Activated CD4-positive, alpha-beta T cell treated with anti-CD3 and anti-CD28 coated beads for 36 hours (primary cell): ENCODE measurements at regions not wholly inside any gene's neighbourhood (a gene's known extent, or its start where the extent isn't known, plus 50 kb on each side); places are given as distances from the start of the nearest gene placed in this dataset.
"Not testable (repeated sequence)": the region's sequence is repeated elsewhere in the genome, so short reads cannot be mapped to it uniquely, and the experiment has no call there.

Experiments
- ATAC-seq: fragments of 200-7000 bp; cut with Tn5 transposase; one replicate; pipeline ENCODE4 v1.10.0; 2021; ENCODE audit warnings: mild to moderate bottlenecking, moderate library complexity
- CTCF ChIA-PET: fragments of 350-600 bp; sonication (Branson Sonifier 250); formaldehyde crosslinking; loops from one replicate; lab custom pipeline; 2021; ENCODE audit warnings: antibody characterized with exemption; lab: Charles Lee
- POLR2A ChIA-PET: fragments of 350-600 bp; sonication (Branson Sonifier 250); formaldehyde crosslinking; loops from one replicate; lab custom pipeline; 2021; ENCODE audit warnings: antibody characterized with exemption, inconsistent platforms; lab: Charles Lee
- DNase-seq: peaks from one replicate; pipeline ENCODE4 v3.0.0-alpha.2; 2020
- H3K27ac Mint-ChIP-seq: one replicate; pipeline ENCODE4 v1.8.0; 2021; ENCODE audit warnings: mixed read lengths
- H3K27me3 Mint-ChIP-seq: one replicate; pipeline ENCODE4 v1.8.0; 2021; ENCODE audit warnings: mixed read lengths
- H3K36me3 Mint-ChIP-seq: one replicate; pipeline ENCODE4 v1.8.0; 2021; ENCODE audit warnings: low read depth, mixed read lengths
- H3K4me1 Mint-ChIP-seq: one replicate; pipeline ENCODE4 v1.8.0; 2021; ENCODE audit warnings: mixed read lengths
- H3K4me3 Mint-ChIP-seq: one replicate; pipeline ENCODE4 v1.8.0; 2021; ENCODE audit warnings: mild to moderate bottlenecking, moderate library complexity, mixed read lengths
- H3K9me3 Mint-ChIP-seq: one replicate; pipeline ENCODE4 v1.8.0; 2021; ENCODE audit warnings: low read depth, mixed read lengths
- intact Hi-C, 2 experiments: fragments of 100-400 bp; cut with DNase I in 1 of 2; cut with micrococcal nuclease in 1 of 2; formaldehyde crosslinking; loops; one replicate each; pipeline versions ENCODE4 v1.14.2 to v1.15.1; 2022 to 2024; cut with DNase I, micrococcal nuclease

- no peak overlapping the region for H3K4me3 Mint-ChIP-seq
- ChIA-PET POLR2A (no interaction called here), CTCF (no interaction called here)
- no peaks in the 10 kb centered on the region for H3K4me1 Mint-ChIP-seq
- H3K36me3 Mint-ChIP-seq = peaks cover 2% of the 10 kb centered on the region
- intact Hi-C loops = loop anchor here in 1 of 2 experiments (2.0 kb wide), 1 partner anchor 21 kb away; no protein-coding TSS in a partner anchor
- DNase-seq (no peak), ATAC-seq (no peak)
- no peak overlapping the region for H3K27ac Mint-ChIP-seq
- peaks cover 3% of the 10 kb centered on the region for H3K9me3 Mint-ChIP-seq
- H3K27me3 Mint-ChIP-seq = no peaks in the 10 kb centered on the region
Measured at GRCh38 chrX:65331371-65331770, 203.2 kb downstream of the LAS1L start.

DNA sequence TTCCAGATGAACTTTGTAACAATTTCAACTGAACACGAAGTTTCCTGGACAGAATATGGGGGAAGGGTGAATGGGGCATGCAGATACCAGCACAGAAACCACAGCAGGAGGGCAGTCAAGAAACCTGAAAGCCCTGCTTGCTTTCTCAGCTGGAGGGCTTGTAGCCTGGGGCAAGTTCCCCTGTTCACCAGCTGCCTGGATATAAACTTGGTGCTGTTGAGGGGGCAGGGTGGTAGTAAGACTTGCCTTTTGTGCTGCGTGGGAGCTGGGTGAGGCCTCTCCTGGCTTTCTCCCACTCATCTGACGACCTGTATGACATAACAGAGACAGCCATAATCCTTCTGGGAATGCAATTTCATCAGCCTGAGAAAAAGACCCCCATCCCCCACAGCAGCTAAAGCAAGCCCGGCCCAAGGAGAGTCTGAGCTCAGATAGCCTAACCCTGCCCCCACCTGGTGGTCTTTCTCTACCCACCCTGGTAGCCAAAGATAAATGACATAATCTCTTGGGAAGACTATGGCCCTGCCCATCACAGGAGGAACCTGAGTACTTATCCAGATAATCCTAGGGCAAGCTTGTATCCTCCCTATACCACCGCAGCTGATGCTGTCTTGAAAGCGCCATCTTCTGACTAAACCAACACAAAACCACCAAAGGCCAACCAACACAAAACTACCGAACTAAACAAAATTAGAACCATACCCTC, 234.3 kb downstream of the LAS1L start:
- Mint-ChIP-seq H3K27ac (no peak overlapping the region), H3K27me3 (no peaks in the 10 kb centered on the region), H3K9me3 (peaks cover 16% of the 10 kb centered on the region), H3K4me3 (no peak overlapping the region), H3K36me3 (no peaks in the 10 kb centered on the region), H3K4me1 (no peaks in the 10 kb centered on the region)
- DNase-seq (no peak), ATAC-seq (no peak)
- POLR2A ChIA-PET = no interaction called here
- intact Hi-C loops = no loop called here
- CTCF ChIA-PET = no interaction called here

GRCh38 chrX:65282905-65283304, 251.7 kb downstream of the LAS1L start:
- CTCF ChIA-PET = interaction anchor here (1.3 kb wide), 1 partner anchor 951 kb away, joined by 3 read pairs; no protein-coding TSS in a partner anchor
- H3K36me3 Mint-ChIP-seq, H3K4me1 Mint-ChIP-seq, ATAC-seq, H3K4me3 Mint-ChIP-seq, H3K27me3 Mint-ChIP-seq, DNase-seq, intact Hi-C loops, H3K27ac Mint-ChIP-seq, POLR2A ChIA-PET: not testable (repeated sequence)
- peaks cover 18% of the 10 kb centered on the region for H3K9me3 Mint-ChIP-seq

DNA sequence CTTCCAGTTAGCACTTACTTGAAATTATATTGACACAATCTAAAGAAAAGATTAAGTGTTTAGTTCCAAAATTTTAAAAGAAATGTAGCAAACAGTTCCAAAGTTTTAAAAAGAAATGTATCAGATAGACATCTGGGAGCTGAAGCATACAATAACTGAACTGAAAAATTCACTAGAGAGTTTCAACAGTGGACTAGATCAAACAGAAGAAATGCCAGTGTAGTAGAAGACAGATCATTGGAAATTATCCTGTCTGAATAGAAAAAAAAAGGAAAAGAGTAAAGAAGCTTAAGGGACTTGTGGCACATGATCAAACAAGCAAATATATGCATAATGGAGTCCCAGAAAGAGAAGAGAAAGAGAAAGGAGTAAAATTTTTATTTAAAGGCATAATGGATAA, 261.4 kb downstream of the LAS1L start:
- Mint-ChIP-seq H3K36me3 (peaks cover 2% of the 10 kb centered on the region), H3K27me3 (no peaks in the 10 kb centered on the region), H3K9me3 (peaks cover 15% of the 10 kb centered on the region), H3K4me3 (no peak overlapping the region), H3K4me1 (no peaks in the 10 kb centered on the region), H3K27ac (no peak overlapping the region)
- no peak for ATAC-seq
- intact Hi-C loops = no loop called here
- DNase-seq = no peak
- ChIA-PET CTCF (no interaction called here), POLR2A (no interaction called here)

GRCh38 chrX:65266482-65266881, 268.1 kb downstream of the LAS1L start:
- ATAC-seq (no peak), DNase-seq (no peak)
- ChIA-PET CTCF (interaction anchor here (0.6 kb wide), 1 partner anchor 152 kb away, joined by 3 read pairs; no protein-coding TSS in a partner anchor), POLR2A (no interaction called here)
- intact Hi-C loops = no loop called here
- Mint-ChIP-seq H3K4me3 (no peak overlapping the region), H3K9me3 (peaks cover 13% of the 10 kb centered on the region), H3K4me1 (no peaks in the 10 kb centered on the region), H3K36me3 (no peaks in the 10 kb centered on the region), H3K27ac (no peak overlapping the region), H3K27me3 (no peaks in the 10 kb centered on the region)

DNA sequence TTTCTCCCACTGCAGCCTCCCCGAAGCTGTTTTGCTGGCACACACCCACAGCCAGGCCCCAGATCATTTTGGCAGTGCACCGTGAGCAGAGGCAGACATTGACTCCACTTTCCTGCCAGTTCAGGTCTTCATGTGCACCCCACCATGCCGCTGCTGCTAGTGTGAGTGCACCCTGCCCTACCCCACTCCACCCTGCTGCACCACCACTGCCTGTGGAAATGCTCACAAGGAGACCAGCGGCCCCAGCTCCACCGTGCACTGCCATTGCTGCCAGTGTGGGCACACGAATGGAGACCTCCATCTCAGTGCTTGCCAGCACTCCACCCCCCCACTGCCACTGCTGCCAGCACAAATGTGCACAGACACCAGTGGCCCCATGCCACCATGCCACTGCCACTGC, 277.6 kb upstream of the ZC4H2 start:
- intact Hi-C loops = no loop called here
- no peak overlapping the region for H3K4me3 Mint-ChIP-seq
- POLR2A ChIA-PET = no interaction called here

DNA sequence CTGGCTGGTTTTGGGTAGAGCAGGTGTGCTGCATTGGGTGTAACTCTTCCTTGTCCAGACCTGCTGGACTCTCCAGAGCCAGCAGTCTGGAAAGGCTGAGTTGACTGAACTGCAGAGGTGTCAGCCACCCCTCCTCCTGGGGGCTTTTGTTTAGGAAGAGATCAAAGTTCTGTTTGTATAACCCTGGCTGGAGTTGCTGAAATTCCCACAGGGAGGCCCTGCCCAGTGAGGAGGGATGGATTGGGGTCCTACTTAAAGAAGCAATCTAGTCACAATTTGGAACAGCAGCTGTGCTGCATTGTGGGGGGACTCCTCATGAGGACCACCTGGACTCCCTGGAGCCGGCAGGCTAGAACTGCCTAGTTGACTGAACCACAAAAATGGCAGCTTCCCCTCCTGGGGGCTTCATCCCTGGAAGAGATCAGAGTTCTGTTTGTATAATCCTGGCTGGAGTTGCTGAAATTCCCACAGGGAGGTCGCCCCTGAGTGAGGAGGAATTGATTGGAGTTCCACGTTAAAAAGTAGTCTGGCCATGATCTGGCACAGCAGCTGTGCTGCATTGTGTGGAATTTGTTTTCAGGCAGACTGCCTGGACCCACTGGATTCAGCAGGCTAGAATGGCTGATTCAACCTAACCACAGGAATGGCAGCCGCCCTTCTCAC, 264.9 kb upstream of the ZC4H2 start:
- H3K4me3 Mint-ChIP-seq = no peak overlapping the region
- no peak overlapping the region for H3K27ac Mint-ChIP-seq
- H3K9me3 Mint-ChIP-seq = peaks cover 33% of the 10 kb centered on the region
- intact Hi-C loops = no loop called here
- CTCF ChIA-PET = no interaction called here
- POLR2A ChIA-PET = no interaction called here
- ATAC-seq (no peak), DNase-seq (no peak)
- H3K4me1 Mint-ChIP-seq = no peaks in the 10 kb centered on the region
- H3K36me3 Mint-ChIP-seq = peaks cover 13% of the 10 kb centered on the region
- no peaks in the 10 kb centered on the region for H3K27me3 Mint-ChIP-seq

More for the DNA sequence above, 277.6 kb upstream of the ZC4H2 start:
- Mint-ChIP-seq H3K36me3 (peaks cover 2% of the 10 kb centered on the region), H3K4me1 (no peaks in the 10 kb centered on the region), H3K27me3 (no peaks in the 10 kb centered on the region), H3K27ac (no peak overlapping the region), H3K9me3 (peaks cover 11% of the 10 kb centered on the region)
- CTCF ChIA-PET = no interaction called here
- no peak for ATAC-seq
- DNase-seq = no peak

DNA sequence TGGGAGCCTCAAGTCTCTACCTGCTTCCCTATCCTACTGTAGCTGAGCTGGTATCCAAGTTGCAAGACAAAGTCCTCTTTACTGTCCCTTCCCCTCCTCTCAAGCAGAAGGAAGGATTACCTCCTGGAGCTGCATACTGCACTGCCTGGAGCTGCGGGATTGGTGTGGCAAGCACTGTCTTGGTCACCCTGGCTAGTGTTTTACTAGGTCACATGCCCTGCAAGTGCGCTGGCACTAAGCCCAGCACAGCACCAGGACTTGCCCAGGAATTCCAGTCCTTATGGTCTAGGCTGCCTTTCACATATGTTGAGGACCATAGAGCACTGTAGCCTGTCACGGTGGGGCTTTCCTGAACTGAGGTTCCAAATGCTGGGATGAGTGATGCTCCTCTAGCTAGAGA, 227.3 kb upstream of the ZC4H2 start:
- Mint-ChIP-seq H3K27ac (no peak overlapping the region), H3K36me3 (peaks cover 20% of the 10 kb centered on the region), H3K4me1 (no peaks in the 10 kb centered on the region), H3K27me3 (no peaks in the 10 kb centered on the region), H3K9me3 (peaks cover 11% of the 10 kb centered on the region), H3K4me3 (no peak overlapping the region)
- no peak for DNase-seq
- intact Hi-C loops = no loop called here
- ChIA-PET POLR2A (no interaction called here), CTCF (no interaction called here)
- ATAC-seq = no peak

- CTCF ChIA-PET = interaction anchor here (0.6 to 1.4 kb wide), 2 partner anchors 161 to 220 kb away, joined by 3 read pairs; partner anchors contain the start of gene ZC4H2
- POLR2A ChIA-PET = no interaction called here
- Mint-ChIP-seq H3K27me3 (no peaks in the 10 kb centered on the region), H3K36me3 (peaks cover 16% of the 10 kb centered on the region), H3K4me3 (no peak overlapping the region), H3K27ac (no peak overlapping the region), H3K4me1 (peaks cover 2% of the 10 kb centered on the region), H3K9me3 (peaks cover 5% of the 10 kb centered on the region)
- no peak for ATAC-seq
- intact Hi-C loops = no loop called here
- peak; percentile 11 for DNase-seq
Measured at GRCh38 chrX:65196758-65197360, 220.6 kb upstream of the ZC4H2 start.

DNA sequence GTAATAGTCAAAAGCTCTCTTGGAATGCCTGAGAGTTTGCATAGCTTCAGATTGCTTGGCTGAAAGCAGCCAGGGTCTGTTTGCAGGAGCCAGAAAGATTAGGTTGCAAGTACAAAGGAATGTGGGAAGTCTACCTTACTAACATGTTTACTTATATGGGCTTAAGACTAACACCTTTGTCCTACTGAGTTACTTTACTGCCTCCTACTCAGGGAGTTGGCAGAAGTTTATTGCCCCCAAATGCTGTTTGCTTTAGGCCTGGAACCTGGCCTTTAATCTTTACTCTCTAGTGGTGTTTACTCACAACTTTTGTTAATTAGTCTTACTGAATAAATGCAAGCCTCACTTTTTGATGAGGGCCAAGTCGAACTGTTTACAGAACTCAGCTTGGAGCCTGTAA, 219.4 kb upstream of the ZC4H2 start:
- no peak overlapping the region for H3K4me3 Mint-ChIP-seq
- no peak for ATAC-seq
- peaks cover 12% of the 10 kb centered on the region for H3K36me3 Mint-ChIP-seq
- H3K27me3 Mint-ChIP-seq = no peaks in the 10 kb centered on the region
- no peak for DNase-seq
- peaks cover 5% of the 10 kb centered on the region for H3K9me3 Mint-ChIP-seq
- H3K27ac Mint-ChIP-seq = no peak overlapping the region
- ChIA-PET CTCF (no interaction called here), POLR2A (no interaction called here)
- H3K4me1 Mint-ChIP-seq = peaks cover 2% of the 10 kb centered on the region
- intact Hi-C loops = no loop called here

GRCh38 chrX:65194547-65194946, 218.3 kb upstream of the ZC4H2 start:
- ATAC-seq = no peak
- Mint-ChIP-seq H3K4me1 (peaks cover 2% of the 10 kb centered on the region), H3K27me3 (no peaks in the 10 kb centered on the region), H3K27ac (no peak overlapping the region), H3K9me3 (peaks cover 3% of the 10 kb centered on the region), H3K4me3 (no peak overlapping the region), H3K36me3 (peaks cover 8% of the 10 kb centered on the region)
- no peak for DNase-seq
- CTCF ChIA-PET = no interaction called here
- intact Hi-C loops = no loop called here
- POLR2A ChIA-PET = no interaction called here

GRCh38 chrX:65163325-65163724, 187.1 kb upstream of the ZC4H2 start:
- POLR2A ChIA-PET, intact Hi-C loops, CTCF ChIA-PET, H3K4me3 Mint-ChIP-seq, H3K27me3 Mint-ChIP-seq, DNase-seq, ATAC-seq, H3K4me1 Mint-ChIP-seq, H3K27ac Mint-ChIP-seq: not testable (repeated sequence)
- Mint-ChIP-seq H3K36me3 (peaks cover 21% of the 10 kb centered on the region), H3K9me3 (peaks cover 13% of the 10 kb centered on the region)
